CD4-positive, alpha-beta T cell treated with Interleukin-21 for 1 hour (primary cell): ENCODE measurements at regions not wholly inside any gene's neighbourhood (a gene's known extent, or its start where the extent isn't known, plus 50 kb on each side); places are given as distances from the start of the nearest gene placed in this dataset.
"Not testable (repeated sequence)": the region's sequence is repeated elsewhere in the genome, so short reads cannot be mapped to it uniquely, and the experiment has no call there.

Experiments used
- DNase-seq: peaks from one replicate; pipeline ENCODE4 v3.0.0-alpha.2; 2020

DNA sequence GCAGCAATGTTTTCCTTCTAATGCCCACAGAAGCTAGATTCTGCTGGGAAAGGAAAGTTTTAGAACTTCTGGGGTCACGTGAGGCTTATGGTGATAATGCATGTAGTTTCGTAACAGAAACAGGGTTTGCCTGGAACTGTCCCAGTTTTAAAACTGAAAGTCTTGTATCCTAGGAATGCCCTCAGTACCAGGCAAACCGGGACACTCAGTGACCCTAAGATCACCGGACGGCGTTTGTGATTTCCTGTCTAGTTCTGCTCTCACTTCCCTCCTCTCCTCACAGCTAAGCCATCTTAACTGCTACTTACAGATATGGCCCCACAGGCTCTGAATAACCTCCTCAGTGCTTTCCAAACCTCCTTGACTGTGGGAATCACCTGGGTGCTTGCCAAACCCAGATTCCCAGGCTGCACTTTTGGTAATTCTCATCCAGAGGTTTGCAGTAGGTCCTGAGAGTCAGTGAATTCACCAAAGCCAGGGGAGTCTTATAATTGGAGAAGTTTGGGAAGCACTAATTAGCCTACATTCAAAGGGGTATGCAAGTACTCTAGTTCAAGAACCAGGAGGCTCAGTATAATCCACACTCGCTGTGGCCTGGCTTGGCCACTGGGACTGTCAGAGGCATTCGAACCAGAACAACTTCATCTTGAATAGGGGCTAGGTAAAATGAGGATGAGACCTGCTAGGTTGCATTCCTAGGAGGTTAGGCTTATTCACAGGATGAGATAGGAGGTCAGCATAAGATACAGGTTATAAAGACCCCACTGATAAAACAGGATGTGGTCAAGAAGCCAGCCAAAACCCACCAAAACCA, 231.6 kb upstream of the MYLIP start:
- DNase-seq: no peak

DNA sequence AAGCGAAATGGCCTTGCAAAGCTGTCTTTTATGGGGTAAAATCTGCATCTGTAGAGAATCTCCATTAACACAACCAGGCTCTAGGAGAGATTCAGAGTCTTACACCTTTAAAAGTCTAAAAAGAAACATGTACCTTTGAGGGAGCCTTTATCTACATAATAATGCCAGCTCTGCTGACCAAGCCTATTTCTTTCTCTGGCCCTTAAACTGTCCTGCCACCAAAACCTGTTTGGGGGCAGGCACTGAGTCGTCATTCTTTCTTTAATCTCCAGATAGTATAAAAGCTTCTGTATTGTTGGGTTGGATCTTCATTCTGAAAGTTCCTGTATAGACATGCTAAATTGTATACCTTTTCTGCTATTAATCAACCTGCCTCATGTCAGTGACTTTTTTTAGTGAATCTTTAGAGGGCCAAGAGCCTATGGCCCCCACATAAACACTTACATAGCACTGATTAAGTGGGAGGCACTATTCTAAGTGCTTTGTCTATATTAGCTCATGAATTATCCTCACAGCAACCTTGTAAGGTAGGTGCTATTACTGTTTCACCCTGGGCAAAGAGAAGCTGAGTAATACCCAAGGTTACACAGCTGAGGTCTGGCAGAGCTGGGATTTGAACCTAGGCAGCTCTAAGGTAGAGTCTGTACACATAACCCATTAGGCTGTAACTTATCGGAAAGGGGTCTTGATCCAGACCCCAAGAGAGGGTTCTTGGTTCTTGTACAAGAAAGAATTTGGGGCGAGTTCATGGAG, 232.3 kb upstream of the DTNBP1 start:
- no peak for DNase-seq

DNA sequence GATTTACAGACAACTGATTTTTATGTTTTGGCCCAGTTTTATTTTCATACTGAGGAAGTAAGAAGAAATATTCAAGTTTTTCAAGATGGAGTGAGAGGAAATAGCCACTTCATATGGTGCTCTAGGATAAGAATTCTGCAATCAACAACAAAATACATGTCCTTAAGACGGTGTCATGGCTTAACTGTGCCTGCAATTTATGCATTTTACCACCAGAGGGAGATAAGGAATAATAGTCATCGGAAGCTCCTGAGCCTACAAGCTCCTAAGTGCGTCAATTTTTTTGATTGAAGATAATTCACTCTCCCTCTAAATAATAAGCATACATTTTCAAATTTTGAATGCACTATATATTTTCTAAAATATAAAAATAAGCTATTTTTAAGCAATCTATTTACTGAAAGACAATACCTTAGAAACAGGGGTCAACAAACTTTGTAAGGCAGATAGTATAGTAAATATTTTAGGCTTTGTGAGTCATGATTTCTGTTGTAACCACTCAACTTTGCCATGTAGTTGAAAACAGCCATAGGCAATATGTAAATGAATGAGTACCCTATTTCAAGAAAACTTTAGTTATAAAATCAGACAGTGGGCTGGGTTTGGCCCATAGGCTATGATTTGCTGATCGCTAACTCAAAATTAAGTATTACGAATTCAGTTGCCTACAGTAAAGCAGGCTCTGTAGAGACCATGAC, 230.9 kb upstream of the DTNBP1 start:
- DNase-seq: no peak

DNA sequence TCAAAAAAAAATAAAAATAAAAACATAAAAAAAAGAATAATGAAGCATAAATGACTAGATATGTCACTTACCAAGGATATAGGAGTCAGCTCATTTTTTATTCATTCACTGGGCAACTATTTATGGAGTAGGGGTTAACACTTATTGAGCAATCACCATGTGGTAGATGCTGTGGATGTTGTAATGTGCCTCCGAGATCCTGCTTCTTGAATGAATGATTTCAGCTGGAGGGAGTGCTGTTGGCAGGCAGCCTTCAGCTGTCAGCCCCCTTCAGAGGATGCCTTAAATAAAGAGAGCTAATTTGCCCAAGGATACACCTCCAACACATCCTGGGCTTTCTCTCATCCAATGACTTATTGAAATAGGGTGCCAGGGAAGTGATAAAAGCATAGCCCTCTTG, 229.5 kb upstream of the DTNBP1 start:
- DNase-seq: no peak

DNA sequence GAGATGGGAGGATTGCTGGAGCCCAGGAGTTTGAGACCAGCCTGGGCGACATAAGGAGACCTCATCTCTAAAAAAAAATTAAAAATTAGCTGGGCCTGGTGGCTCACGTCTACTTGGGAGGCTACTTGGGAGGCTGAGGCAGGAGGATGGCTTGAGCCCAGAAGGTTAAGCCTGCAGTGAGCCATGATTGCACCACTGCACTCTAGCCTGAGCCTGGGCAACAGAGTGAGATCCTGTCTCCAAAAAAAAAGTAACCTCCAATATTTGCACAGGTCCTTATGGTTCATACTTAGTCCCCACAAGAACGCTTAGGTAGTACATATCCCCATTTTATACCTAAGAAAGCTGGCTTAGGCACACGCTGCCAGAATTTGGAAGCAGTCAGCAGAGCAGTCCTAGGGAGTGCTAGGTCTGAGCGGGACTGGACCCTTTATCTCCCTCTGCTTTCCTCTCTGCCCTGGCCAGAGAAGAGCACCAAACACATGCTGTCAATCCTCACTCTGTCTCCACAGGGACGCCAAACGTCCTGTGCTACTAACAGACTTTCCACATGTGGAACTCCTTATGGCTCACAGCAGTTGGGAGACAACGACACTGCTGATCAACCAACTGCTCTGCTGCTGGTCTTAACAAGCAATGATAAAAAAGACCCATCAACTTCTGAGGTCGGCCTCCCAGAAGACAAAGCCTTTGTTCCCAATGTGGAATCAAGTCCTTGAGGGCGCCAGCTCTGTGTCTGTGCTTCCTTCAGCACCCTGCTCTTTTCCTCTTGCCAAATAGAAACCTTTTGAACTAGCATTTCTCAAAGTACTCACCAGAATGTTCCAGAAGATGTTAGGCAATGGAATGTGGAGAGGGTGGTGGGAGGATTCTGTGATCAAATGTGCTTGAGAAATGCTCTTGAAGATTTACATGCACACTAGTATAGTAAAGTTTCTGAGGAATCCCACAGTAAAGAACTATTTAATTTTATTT, 226.3 kb upstream of the DTNBP1 start:
- no peak for DNase-seq

DNA sequence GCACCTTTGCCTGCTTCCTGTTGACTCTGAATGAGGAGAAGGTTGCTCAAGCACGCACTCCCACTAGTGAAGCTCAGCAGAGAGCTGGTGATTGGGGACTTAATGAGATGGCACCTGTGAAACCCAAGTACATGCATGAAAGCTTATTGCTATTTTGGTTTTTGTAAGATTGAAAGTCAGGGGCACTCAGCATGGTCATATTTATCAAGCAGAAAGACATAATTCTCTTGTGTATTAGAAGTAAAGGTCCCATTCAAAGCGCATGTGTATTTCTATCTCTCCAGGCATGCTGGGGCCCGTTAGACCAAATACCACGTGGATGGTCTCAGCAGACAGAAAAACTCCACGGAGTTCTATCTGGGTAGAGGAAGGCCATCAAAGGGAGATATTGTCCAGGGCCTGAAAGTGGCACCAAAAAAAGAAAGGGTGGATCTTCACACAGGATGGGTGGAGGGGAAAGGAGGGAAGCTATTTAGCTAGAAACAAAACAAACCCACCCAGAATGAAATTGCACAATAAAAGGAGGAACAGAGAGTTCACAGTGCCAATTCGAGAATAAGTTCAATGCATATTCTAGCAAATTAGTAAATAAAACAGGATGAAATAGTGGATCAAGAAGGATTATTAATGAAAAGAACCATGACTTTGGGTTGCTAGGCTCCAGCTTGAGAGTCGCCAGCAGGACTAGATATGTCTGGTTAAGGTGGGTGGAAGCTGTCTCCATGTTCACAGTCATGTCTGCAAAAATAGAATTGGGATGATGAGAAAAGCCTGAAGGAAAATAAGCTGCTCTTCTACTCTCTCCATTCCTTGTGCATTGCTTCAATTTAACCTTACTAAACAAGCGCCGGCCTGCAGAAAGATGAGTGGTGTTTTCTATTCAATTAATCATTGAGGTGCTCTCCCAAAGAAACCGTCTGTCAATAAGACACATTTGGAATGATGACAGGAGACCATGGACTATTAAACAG, 224.9 kb upstream of the DTNBP1 start:
- no peak for DNase-seq

DNA sequence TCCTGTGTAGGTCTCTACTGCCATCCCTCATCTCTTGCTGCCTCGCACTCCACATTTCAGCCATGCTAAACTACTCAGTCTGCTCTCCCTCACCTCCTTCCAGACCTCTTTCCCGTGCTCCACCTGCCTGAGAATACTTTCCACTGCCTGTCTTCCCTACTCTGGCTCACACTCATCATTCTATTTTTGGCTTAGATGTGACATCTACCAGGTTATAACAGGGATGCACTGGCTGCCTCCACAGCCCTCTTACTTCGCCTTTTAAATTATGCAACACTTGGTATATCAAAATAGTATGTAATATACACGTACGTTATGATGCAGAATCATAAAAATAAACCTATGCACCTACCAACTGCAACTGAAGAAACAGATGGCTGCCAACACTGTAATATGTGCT, 222.8 kb upstream of the DTNBP1 start:
- no peak for DNase-seq

DNA sequence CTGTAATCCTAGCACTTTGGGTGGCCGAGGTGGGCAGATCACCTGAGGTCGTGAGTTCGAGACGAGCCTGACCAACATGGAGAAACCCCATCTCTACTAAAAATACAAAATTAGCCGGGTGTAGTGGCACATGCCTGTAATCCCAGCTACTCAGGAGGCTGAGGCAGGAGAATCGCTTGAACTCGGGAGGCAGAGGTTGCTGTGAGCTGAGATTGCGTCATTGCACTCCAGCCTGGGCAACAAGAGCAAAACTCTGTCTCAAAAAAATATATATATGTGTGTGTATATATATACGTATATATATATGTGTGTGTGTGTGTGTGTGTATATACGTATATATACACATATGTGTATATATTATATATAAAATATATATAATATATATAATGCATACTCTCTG, 220.8 kb upstream of the DTNBP1 start:
- not testable (repeated sequence) for DNase-seq

DNA sequence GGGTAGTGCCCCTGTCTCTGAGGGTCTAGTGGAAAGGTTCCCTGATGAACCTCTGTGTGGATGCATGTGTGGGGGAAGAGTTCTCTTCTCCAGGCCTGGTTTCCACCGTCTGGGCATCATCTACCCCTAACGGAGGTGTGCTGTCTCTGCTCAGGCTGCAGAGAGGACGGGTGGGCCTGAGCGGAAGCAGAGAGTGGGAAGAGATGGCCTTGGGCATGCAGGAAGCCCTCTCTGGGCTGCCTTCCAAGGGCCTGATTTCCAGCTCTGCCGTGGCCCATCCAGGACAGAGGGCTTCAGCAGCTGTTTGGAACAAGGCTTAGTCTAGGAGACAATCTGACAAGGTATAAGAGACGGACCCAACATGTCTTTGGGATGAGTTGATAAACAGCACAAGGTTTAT, 220.1 kb upstream of the DTNBP1 start:
- no peak for DNase-seq

DNA sequence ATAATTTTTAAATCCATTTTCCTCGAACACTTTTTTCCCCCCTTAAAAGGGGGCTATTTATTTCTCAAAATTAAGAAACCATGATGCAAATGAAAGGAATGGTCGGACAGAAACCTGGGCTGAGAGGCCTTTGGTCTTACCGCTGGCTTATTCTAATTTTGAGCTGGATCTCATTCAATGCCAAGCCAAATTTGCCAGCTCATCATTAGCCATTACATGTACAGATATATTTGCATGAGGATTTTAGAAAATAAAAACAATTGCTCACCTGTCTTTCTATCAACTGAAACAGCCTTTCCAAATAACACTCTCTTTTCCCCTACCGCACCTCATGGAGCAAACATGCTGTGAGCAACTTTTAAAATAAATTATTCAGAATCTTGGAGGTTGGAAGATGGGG, 219.5 kb upstream of the DTNBP1 start:
- DNase-seq: no peak

DNA sequence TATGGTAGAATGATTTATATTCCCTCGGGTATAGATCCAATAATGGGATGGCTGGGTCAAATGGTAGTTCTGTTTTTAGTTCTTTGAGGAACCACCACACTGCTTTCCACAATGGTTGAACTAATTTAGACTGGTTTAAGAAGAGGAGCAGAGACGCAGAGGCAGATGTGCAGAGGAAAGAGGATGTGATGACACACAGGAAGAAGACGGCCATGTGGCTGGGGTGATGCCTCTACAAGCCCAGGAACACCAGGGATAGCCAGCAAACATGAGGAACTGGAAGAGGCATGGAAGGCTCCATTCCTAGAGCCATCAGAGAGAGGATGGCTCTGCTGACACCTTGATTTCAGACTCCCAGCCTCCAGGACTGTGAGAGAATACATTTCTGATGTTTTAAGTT, 218.3 kb upstream of the DTNBP1 start:
- DNase-seq: no peak

DNA sequence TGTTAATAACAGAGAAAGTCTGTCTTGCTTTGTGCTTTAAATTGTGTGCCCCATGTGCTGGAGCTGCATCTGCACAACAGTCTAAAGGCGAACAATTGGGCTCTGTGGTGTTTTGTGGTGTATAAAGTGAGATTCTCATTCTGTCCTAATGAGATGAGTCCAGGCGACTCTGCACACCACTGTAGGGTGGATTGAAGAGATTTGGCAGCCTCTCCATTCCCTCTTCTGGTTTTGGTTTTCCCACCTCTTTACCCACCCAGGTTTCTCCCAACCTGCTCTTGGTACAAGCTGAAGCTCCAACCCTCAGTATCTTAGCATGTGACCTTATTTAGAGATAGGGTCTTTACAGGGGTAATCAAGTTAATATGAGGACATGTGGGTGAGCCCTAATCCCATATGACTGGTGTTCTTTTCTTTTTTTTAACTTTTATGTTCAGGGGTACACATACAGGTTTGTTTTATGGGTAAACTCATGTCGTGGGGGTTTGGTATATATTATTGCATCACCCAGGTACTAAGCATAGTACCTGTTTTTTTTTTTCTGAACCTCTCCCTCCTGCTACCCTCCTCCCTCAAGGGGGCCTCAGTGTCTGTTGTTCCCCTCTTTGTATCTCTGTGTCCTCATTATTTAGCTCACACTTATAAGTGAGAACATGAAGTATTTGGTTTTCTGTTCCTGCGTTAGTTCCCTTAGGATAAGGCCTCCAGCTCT, 217.6 kb upstream of the DTNBP1 start:
- DNase-seq: no peak

DNA sequence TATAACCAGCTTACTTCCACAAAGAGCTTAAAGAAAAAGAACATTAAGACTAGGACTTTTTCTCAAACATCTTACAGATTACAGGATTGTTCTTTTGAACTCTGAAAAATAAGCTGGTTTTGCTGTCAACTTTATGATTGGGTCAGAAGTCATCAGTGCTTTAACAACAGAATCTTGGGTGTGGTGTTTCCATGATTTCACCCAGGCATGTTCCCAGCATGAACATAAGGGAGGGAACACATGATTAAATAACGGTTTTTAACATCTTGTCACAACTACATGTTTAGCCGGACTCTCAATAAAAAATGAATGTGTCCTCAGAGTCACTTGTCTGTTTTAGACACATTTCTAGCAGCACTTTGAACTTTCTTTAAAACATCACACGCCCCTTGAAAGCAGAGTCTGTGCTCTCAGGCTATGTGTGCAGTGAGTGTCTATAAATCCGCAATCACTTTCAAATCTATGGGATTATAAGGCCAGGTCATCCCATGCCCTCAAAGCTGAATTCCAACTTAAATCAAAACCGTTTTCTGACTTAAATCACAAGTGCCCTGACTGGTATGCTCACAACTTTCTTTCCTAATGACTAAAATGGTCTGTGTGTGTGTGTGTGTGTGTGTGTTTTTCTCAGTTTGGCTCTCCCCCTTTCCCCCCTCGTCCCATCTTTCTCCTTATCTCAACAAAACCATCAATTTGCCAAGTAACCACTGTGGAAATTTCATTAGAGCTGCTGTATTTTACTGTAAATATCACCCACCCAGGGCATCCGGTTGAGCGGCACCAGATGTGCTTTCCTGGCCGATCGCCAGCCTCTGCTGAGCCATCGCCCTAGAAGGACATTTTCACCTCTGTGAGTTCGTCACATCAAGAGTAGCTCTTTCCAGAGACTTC, 216.8 kb upstream of the DTNBP1 start:
- peak; percentile 32 for DNase-seq

DNA sequence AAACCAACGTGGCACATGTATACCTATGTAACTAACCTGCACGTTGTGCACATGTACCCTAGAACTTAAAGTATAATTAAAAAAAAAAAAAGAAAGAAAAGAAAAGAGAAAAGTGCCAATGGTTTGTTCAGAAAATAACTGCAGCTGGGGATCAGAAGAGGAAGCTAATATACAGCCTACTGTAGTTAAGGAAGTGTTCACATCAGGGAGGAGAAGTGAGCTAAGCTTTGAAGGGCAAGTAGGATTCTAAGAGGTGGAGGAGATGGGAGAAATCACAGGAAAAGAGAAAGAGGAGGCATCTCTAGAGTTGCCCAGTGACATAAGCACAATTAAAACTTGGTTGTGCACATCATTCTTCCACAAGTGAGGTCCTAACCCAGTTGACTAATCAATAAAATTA, 214.4 kb upstream of the DTNBP1 start:
- no peak for DNase-seq

DNA sequence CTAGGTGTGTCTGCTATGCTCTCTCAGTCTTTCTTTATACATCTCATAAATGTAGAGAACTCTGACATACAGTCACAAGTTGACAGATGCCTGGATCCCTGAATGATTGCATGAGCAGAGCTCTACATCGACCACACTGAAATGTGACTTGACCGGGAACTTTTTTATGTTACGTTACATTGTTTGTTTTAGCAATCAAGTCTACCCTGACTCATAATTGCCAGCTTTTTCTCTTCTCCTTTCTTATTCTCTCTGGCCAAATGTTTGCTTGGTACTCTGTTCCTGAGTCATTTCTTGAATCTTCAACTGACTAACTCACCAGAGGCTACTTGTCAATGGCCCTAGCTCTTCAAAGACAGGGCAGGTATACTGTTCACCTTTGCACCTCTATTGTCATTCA, 213.6 kb upstream of the DTNBP1 start:
- DNase-seq: no peak

DNA sequence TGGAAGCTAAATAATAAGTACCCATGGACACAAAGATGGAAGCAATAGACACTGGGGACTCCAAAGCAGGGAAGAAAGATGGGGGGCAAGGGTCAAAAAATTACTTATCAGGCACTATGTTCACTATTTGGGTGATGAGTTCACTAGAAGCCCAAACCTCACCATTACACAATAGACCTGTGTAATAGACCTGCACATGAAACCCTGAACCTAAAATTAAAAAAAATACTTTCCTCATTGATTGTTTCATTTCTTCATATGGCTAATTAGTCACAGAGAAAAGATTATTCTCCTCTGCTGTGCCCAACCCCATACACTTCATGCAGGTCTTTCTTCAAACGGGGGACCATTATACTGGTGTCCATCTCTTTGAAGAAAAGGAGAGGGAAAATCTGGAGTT, 213.0 kb upstream of the DTNBP1 start:
- DNase-seq: no peak

DNA sequence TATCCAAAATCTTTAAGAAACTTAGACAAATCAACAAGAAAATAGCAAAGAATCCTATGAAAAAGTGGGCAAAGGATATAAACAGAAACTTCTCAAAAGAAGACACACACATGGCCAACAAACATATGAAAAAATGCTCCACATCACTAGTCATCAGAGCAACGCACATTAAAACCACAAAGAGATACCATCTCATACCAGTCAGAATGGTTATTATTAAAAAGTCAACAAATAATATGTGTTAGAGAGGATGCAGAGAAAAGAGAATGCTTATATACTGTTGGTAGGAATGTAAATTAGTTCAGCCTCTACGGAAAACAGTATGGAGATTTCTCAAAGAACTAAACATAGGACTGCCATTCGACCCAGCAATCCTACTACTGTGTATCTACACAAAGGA, 212.0 kb upstream of the DTNBP1 start:
- no peak for DNase-seq

DNA sequence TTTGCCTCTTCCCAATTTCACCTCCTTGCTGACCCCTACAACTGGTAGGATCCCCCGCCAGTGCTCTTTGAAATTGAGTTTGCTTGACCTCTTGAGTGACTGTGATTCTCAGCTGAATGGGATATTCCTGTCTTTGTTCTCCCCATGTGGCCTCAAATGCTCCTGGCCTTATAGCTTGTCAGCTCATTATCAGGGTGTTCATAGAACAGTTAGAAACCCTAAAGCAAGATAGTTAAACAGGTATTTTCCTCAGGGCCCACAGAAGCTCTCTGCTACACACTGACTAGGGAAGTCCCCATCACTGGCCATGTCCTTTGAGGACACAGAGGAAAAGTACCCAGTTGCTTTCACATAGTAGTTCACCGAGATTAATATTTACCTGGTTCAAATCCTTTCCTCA, 211.5 kb upstream of the DTNBP1 start:
- no peak for DNase-seq

DNA sequence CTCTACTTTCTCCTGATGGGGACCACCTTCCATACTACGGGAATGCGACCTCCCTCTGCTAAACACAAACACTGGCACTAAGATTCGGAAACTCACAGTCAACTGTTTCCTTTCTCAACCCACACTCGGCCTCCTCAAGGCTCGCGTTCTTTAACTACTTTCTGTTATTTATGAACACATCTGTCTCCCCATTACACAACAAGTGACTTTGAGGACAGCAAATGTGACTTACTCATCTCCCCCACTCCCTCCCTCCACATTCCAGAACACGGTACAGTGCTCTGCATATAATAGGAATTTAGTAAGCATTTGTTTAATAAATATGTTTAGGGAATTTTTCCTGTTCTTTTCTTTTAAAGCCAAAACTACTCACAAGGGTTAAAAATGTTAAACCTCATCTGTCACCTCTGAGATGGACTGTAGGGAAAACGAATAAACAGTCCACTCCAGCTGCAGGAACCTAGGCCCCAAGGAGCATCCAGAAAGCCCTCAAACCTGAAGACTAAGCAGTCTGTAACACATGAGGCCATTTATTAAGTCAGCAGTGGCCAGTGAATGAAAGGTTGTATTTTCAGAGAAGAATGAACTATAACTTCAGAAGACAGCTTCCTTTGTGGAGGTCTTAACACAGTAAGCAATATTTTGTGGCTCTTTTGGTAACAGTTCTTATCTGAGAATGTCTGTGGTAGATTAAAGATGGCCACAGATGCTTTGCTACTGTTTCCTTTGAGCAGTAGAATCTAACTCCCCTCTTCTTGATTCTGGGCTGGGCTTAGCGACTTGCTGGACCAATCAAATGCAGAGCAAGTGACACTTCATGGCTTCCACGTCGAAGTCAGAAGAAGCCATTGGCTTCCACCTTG, 209.6 kb upstream of the DTNBP1 start:
- DNase-seq: no peak
